Adrenal gland (tissue), 9 donors: ENCODE measurements at regions not wholly inside any gene's neighbourhood (a gene's known extent, or its start where the extent isn't known, plus 50 kb on each side); places are given as distances from the start of the nearest gene placed in this dataset.

ENCODE experiments used
- DNase-seq, 7 donors: peaks; one replicate each; pipeline ENCODE4 v3.0.0-alpha.2; 2019 to 2020
- H3K27ac ChIP-seq, 5 donors: fragments of 200-600 bp; sonication (generic) in 4 of 5; 1 replicate in 3 of 5; 2 replicates in 2 of 5; pipeline versions ENCODE4 v1.5.1 to v1.8.0; 2016 to 2020; ENCODE audit warnings: mild to moderate bottlenecking in 1 of 5
- H3K27me3 ChIP-seq: fragments of 200-600 bp; 2 replicates; pipeline ENCODE4 v1.8.0; 2021
- H3K36me3 ChIP-seq, 2 donors: fragments of 200-600 bp; replicated peaks in 1 of 2; 1 replicate in 1 of 2; 2 replicates in 1 of 2; pipeline versions ENCODE4 v1.5.1 to v1.8.0; 2018 to 2022
- H3K4me1 ChIP-seq, 2 donors: fragments of 200-600 bp; replicated peaks in 1 of 2; 1 replicate in 1 of 2; 2 replicates in 1 of 2; pipeline versions ENCODE4 v1.5.1 to v1.8.0; 2018 to 2021
- H3K4me3 ChIP-seq, 4 donors: fragments of 200-600 bp; sonication (generic) in 3 of 4; one replicate each; pipeline ENCODE4 v1.5.1; 2016 to 2018
- H3K9me3 ChIP-seq, 3 donors: fragments of 200-600 bp; sonication (generic) in 1 of 3; replicated peaks in 1 of 3; 1 replicate in 2 of 3; 2 replicates in 1 of 3; pipeline versions ENCODE4 v1.5.1 to v1.8.0; 2016 to 2021
- POLR2A ChIP-seq, 2 donors: fragments of 450-650 bp; IDR thresholded peaks; one replicate each; pipeline ENCODE4 v1.6.1; 2017; ENCODE audit warnings: antibody characterized with exemption in 2 of 2, mild to moderate bottlenecking in 2 of 2, moderate library complexity in 1 of 2
- WGBS, 4 donors: extraction: QIAGEN DNeasy Blood & Tissue Kit in 2 of 4; methylation state at CpG; one replicate each; pipeline versions ENCODE4 v1.1.5 to v1.1.7; 2013 to 2017; 5-methylcytosine and 5-hydroxymethylcytosine counted together
- intact Hi-C, 2 donors: fragments of 100-400 bp; cut with DNase I; formaldehyde crosslinking; loops; one replicate each; pipeline versions ENCODE4 v1.14.1 to v1.15.0; 2022 to 2023
- TF ChIP-seq, protein P1 (sequence below), 6 experiments: fragments of 450-650 bp in 4 of 6; fragments of 200-600 bp in 2 of 6; sonication (generic) in 1 of 6; IDR thresholded peaks; 1 replicate in 5 of 6; 2 replicates in 1 of 6; pipeline versions ENCODE4 v1.5.1 to v1.8.0; 2016 to 2021; ENCODE audit warnings: antibody characterized with exemption in 6 of 6, mild to moderate bottlenecking in 2 of 6, moderate library complexity in 1 of 6
- donor health status: healthy with polysubstance abuse.
- donor health status: Bipolar disorder and iron deficiency.
- donor health status: DM: yes; HTN: yes; CAD: no.
- donor health status: DM: no; HTN: no; CAD: no.
- donor health status: DM: no; HTN: no; CAD: no.

GRCh38 chr6:169896826-169897456, 145.5 kb downstream of the ERMARD start:
- Histone ChIP-seq H3K4me3 (no peak overlapping the region), H3K4me1 (no peaks in the 10 kb centered on the region), H3K9me3 (no peaks in the 10 kb centered on the region), H3K27ac (no peak overlapping the region), H3K27me3 (no peaks in the 10 kb centered on the region), H3K36me3 (no peaks in the 10 kb centered on the region)
- TF ChIP-seq POLR2A (IDR thresholded peaks at IDR 0.05) = no peak
- TF ChIP-seq, protein P1, sequence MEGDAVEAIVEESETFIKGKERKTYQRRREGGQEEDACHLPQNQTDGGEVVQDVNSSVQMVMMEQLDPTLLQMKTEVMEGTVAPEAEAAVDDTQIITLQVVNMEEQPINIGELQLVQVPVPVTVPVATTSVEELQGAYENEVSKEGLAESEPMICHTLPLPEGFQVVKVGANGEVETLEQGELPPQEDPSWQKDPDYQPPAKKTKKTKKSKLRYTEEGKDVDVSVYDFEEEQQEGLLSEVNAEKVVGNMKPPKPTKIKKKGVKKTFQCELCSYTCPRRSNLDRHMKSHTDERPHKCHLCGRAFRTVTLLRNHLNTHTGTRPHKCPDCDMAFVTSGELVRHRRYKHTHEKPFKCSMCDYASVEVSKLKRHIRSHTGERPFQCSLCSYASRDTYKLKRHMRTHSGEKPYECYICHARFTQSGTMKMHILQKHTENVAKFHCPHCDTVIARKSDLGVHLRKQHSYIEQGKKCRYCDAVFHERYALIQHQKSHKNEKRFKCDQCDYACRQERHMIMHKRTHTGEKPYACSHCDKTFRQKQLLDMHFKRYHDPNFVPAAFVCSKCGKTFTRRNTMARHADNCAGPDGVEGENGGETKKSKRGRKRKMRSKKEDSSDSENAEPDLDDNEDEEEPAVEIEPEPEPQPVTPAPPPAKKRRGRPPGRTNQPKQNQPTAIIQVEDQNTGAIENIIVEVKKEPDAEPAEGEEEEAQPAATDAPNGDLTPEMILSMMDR (IDR thresholded peaks at IDR 0.05) = no peak
- no peak for DNase-seq
- intact Hi-C loops = no loop called here
- 90 to 94% (median 91%) methylated on average over 14 to 17 of the region's 17 CpGs for WGBS, 4 donors

- Histone ChIP-seq H3K27me3 (no peaks in the 10 kb centered on the region), H3K4me3 (no peak overlapping the region), H3K27ac (no peak overlapping the region), H3K9me3 (no peaks in the 10 kb centered on the region), H3K4me1 (no peaks in the 10 kb centered on the region), H3K36me3 (no peaks in the 10 kb centered on the region)
- no peak for DNase-seq
- WGBS, 4 donors = 91 to 94% (median 92%) methylated on average over 17 to 19 of the region's 19 CpGs
- no peak for TF ChIP-seq POLR2A (IDR thresholded peaks at IDR 0.05)
- TF ChIP-seq, protein P1 (IDR thresholded peaks at IDR 0.05) = no peak
- intact Hi-C loops = no loop called here
Observed at GRCh38 chr6:169895926-169896761, 144.7 kb downstream of the ERMARD start.

GRCh38 chr6:169895000-169895759, 143.8 kb downstream of the ERMARD start:
- Histone ChIP-seq H3K4me1 (no peaks in the 10 kb centered on the region), H3K27ac (no peak overlapping the region), H3K27me3 (no peaks in the 10 kb centered on the region), H3K9me3 (no peaks in the 10 kb centered on the region), H3K4me3 (no peak overlapping the region), H3K36me3 (no peaks in the 10 kb centered on the region)
- no peak for DNase-seq
- intact Hi-C loops = no loop called here
- WGBS, 4 donors = 77 to 84% (median 80%) methylated on average over 7 of the region's 7 CpGs
- TF ChIP-seq, protein P1 (IDR thresholded peaks at IDR 0.05) = no peak
- TF ChIP-seq POLR2A (IDR thresholded peaks at IDR 0.05) = no peak

- WGBS, 4 donors = 82 to 96% (median 89%) methylated on average over 8 to 21 of the region's 21 CpGs
- intact Hi-C loops = no loop called here
- Histone ChIP-seq H3K4me3 (no peak overlapping the region), H3K4me1 (no peaks in the 10 kb centered on the region), H3K27me3 (no peaks in the 10 kb centered on the region), H3K27ac (no peak overlapping the region), H3K9me3 (no peaks in the 10 kb centered on the region), H3K36me3 (no peaks in the 10 kb centered on the region)
- no peak for DNase-seq
- no peak for TF ChIP-seq POLR2A (IDR thresholded peaks at IDR 0.05)
- TF ChIP-seq, protein P1 (IDR thresholded peaks at IDR 0.05) = no peak
Observed at GRCh38 chr6:169894377-169894960, 143.0 kb downstream of the ERMARD start.
